COLO668 (cell line): ENCODE measurements at regions not wholly inside any gene's neighbourhood (a gene's known extent, or its start where the extent isn't known, plus 50 kb on each side); places are given as distances from the start of the nearest gene placed in this dataset.
A peak's percentile ranks its signal among the peaks of the same experiment; 100 is the strongest.

ENCODE experiments used
- DNase-seq: peaks from one replicate; lab custom pipeline; 2025; ENCODE audit not compliant: unreplicated experiment; lab: John Stamatoyannopoulos, UW

GRCh38 chr18:24669502-24669901 lies 209.1 kb downstream of the HRH4 start:
- no peak for DNase-seq

DNA sequence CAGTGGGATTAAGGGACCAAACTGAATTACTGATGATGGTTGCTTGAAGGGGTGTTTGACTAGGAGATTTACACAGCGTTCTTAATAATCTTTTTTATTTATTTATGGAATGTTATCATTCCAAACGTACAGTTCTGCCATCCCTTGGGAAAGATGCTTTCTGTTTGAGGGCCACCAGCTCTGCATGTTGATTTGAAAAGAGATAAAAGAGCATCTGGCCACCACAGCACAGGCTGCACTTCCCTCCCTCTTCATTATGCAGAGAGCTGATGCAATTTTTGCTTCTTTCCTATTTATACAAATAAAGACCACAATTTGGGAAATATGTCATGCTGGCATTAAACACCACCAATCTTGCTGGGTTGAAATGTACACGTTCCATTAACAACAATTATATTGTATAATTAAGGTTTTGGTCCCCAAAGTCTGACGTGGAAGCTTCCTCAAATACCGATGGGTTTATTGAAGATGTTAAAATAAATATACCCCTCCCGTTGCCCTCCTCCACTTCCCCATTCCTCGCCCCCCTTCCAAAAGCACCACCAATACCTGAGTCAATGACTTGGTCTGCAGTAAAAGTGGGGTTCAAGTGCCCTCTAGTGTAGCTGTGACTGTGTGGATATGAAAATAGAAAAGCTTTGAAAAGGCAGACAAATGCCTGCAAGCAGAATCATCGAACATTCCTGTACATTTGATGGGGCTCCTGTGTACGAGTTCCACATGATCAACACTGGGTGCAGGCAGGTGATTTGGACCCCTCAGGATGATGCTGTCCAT lies 211.9 kb downstream of the HRH4 start:
- DNase-seq, result no peak

DNA sequence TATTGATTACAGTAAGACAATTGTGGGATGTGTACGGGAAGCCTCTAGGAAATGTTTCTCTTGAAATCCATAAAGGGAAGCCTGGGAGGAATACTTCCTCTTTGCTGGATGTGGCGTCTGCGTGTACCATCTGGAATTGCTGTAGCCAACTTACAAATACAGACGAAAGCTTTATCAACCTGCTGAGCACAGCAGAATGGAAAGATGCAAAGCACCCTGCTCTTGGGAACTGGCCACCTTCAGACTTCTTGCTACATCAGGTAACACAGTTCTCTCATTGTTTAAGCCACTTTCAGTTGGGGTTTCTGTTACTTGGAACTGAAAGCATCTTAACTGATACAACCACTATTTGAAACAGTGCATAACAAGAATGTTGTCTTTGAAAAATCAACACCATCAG lies 213.8 kb downstream of the HRH4 start:
- no peak for DNase-seq

GRCh38 chr18:24674605-24675004 lies 214.2 kb downstream of the HRH4 start:
- DNase-seq, result no peak

DNA sequence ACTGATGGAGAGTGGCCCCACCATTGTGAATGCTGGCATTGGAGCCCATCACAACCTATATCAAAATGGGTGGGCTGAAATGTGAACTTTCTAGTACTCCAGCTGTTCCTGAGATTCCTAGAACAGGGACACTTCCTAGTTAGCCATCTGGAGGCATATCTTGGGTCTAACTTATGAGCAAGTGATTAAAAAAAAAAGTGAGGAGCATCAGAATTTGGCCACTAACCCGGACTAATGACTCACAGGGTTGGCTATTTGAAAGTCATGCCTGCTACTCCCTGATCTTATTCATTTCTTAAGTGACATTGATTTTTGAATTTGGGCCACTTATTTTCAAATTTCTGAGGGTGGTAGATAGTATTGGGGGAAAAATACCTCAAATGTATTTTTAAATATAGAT lies 216.6 kb downstream of the HRH4 start:
- no peak for DNase-seq

DNA sequence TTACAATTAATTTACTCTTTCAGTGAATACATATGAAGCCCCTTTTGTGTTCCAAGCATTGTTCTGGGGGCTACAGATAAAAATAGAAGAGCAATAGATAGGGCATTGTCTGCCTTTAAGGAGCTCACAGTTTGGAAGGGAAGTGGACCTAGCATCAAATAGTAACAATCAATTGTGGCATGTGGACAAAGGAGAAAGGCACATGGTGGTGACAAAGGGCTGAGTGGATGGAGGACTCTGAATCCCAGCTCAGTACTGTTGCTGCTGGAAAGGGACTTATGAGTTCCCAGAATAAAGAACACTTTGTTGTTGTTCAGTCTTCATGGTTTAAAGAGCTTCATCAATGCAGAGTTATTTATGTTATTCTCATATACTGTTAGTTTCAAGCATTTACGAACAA lies 217.7 kb downstream of the HRH4 start:
- no peak for DNase-seq

GRCh38 chr18:24678626-24679025 lies 218.2 kb downstream of the HRH4 start:
- no peak for DNase-seq

DNA sequence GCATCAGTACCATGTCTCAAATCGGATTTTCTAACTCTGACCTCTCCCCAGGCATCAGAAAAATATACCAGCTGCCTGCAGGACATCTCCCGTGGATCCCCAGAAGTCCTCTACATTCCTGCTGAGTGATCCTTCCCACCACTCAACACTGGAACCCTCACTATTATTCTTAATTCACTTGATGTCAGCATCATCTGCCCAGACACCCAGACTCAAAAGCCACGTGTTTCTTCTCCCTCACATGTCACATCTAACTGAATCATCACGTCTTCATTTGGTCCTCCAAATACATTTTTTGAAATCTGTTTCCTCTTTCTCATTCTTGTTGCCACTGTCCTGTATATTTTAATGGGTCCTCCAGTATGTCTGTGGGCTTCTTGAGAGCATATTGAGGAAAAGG lies 218.6 kb downstream of the HRH4 start:
- no peak for DNase-seq

- no peak for DNase-seq
Measured at GRCh38 chr18:24683925-24684324, 223.5 kb downstream of the HRH4 start.

GRCh38 chr18:24685254-24685959 lies 225.0 kb downstream of the HRH4 start:
- no peak for DNase-seq

DNA sequence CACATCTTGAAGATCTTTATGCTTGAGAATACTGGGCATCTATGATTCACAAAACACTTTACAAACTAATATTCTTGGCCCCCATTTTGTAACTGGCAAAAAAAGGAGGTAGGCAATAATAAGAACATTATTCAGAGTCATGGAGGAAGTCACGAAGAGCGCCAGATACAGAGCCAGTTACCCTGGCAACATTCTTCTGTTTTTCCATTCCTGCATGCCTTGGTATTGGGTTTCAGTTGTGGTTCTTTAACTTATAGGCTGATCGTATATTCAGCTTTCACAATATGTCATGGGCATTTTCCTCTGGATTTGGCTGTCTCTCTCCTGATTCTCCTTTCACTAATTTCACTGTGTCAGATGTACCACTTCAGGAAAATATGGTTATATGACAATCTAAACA lies 234.7 kb downstream of the HRH4 start:
- no peak for DNase-seq

DNA sequence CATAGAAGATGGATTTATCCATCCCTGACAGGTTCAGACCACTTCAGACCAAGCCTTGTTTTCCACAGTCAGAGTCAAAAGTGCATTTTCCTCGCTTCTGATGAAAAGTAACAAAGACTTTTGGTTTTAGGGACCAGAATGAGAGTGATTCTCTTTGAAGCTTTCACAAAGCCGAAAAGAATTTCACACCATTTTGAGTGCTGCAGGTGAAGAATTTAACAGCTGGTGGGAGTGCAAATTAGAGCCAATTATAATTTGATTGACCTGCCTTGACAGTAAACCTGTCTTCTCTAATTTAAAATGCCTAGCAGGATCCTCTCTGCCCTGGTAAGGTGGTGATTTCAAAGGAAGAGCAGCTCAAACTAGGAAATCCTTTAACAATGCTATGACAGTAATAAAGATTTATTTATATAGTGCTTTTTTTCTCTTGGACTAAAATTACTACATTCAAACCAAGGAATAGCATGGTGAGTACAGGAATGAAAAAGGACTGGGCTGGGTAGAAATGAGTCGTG lies 241.6 kb downstream of the HRH4 start:
- no peak for DNase-seq

GRCh38 chr18:24703316-24703715 lies 242.9 kb downstream of the HRH4 start:
- DNase-seq, result no peak

DNA sequence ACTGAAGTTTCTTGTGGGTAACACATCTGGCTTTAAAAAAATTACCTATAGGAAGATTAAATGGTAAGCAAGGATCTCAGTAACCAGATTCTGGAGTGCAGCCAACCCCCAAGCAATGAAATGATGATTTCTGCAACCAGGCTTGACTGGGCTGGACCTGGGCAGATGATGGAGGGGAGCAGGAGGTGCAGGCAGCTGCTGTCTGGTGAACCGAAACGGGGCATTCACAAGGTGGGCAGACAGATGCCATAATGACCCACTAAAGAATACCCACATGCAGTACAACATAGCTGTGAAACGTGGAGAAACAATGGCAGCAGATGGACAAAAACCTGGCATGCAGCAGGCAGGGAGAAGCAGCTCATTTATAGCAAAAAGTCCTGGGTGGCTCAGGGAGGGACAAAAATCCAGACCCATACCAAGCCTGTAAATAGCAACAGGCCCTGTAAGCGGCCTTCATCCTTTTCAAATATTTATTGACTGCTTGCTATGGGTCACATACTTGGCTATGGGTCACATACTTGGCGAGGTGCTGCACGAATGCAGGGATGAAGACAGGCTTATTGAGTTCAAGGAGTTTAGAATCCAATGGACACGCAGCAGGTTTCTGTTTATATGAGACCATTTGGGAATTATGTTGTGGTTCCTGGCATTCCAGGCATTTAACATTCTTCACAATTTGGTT lies 244.7 kb downstream of the HRH4 start:
- peak; percentile 82 for DNase-seq

DNA sequence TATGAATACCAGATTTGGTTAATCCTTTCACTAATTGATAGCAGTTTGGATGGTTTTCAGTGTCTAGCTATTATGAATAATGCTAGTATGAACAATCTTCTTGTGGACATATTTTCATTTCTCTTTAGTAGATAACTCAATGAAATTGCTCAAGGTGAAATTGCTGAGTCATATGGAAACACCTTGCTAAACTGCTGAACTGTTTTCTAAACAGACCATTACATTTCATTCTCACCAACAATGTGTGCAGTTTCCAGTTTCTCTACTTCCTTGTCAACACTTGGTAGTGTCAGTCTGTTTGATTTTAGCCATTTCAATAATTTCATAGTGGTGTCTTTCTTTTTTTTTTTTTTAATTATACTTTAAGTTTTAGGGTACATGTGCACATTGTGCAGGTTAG lies 250.0 kb downstream of the HRH4 start:
- DNase-seq, result no peak

DNA sequence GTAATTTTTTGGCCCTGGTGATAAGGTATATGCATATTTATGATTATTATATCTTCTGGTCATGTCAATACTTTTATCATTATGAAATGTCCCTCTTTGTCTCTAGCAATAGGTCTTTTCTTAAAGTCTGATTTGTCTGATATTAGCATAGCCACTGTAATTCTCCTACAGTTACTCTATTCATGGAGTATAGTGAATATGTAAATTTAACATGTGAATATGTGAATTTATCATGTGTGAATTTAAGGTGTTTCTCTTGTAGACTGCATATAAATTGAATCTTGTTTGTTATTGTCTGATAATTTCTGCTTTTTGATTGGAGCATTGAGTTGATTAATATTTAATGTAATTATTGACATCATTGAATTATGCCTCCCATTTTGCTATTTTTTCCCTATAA lies 259.4 kb downstream of the HRH4 start:
- DNase-seq, result no peak

DNA sequence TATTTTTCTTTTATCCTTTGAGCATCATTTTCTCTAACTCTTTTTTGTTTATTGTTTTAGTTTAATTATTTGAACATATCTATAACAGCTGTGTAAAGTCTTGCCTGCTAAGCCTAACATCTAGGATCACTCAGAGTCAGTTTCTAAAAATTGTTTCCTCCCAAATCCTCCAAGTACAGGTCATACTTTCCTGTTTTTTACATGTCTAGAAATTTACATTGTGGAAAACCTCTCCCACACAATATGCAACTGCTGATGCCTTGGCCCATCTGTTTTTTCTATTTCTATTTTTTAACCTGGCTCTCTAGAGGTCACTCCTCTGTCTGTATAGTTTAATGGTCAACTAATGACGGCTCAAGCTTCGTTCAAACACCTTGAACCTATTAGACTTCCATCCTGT lies 261.0 kb downstream of the HRH4 start:
- no peak for DNase-seq

DNA sequence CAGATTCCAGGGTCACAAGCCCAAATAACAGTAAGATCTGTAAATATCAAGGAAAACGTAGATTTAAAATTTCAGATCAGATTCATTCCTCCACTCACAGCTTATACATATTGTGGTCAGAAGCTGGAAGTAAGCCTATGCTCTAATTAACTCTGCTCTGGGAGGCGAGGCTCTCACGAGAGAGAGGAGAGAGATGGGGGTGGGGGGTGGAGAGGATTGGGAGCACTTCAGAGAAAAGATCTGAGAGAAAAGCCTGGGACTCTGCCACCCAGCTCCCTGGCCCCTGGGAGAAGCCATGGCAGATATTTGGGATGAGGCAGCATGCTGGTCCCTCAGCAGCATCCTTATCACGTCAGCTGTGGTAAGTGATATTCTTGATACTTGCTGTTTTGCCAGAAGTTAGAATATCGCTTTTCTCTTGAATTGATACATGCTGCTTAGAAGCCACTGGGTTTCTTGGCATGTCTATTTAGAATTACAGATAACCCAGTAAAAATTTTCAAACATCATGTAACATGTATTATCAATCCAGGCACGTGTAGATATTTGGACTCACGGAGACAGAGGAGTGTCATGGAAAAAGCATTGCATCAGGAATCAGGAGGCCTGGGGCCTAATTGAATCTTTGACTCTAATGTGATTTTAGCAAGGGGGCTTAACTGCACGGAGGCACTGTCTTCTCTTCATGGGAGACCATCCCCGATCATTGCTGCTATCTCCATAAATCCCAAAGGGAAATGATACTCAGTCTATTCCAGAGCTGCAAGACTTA lies 265.4 kb downstream of the HRH4 start:
- no peak for DNase-seq

GRCh38 chr18:24726727-24727492 lies 266.5 kb downstream of the HRH4 start:
- DNase-seq, result peak; percentile 80

- DNase-seq, result peak; percentile 29
Measured at GRCh38 chr18:24727685-24728084, 267.2 kb downstream of the HRH4 start.
